ENCODE measurements at regions not wholly inside any gene's neighbourhood (a gene's known extent, or its start where the extent isn't known, plus 50 kb on each side); places are given as distances from the start of the nearest gene placed in this dataset.

GRCh38 chrX:40240844-40241243, 143.1 kb upstream of the BCOR start:
- intact Hi-C loops (cut with micrococcal nuclease; ENCODE audit: unreplicated experiment): no loop called here
- Mint-ChIP-seq H3K27ac (ENCODE audit: unreplicated experiment) (no peak overlapping the region), H3K36me3 (ENCODE audit: insufficient read depth, unreplicated experiment) (no peaks in the 10 kb centered on the region), H3K9me3 (ENCODE audit: low read depth, unreplicated experiment) (no peaks in the 10 kb centered on the region), H3K27me3 (ENCODE audit: unreplicated experiment) (peaks cover 9% of the 10 kb centered on the region), H3K4me3 (ENCODE audit: low read depth, unreplicated experiment) (no peak overlapping the region), H3K4me1 (ENCODE audit: low read depth, unreplicated experiment) (no peaks in the 10 kb centered on the region)
- BruUV-seq (replicated peaks): no TSS peak
- TF ChIP-seq CTCF (IDR thresholded peaks at IDR 0.05; ENCODE audit: unreplicated experiment): no peak
- CTCF ChIA-PET: no interaction called here
- no peak for DNase-seq

GRCh38 chrX:40237731-40238178, 140.0 kb upstream of the BCOR start:
- Mint-ChIP-seq H3K27me3 (ENCODE audit: unreplicated experiment) (no peaks in the 10 kb centered on the region), H3K27ac (ENCODE audit: unreplicated experiment) (no peak overlapping the region), H3K4me1 (ENCODE audit: low read depth, unreplicated experiment) (no peaks in the 10 kb centered on the region), H3K9me3 (ENCODE audit: low read depth, unreplicated experiment) (no peaks in the 10 kb centered on the region), H3K4me3 (ENCODE audit: low read depth, unreplicated experiment) (no peak overlapping the region), H3K36me3 (ENCODE audit: insufficient read depth, unreplicated experiment) (no peaks in the 10 kb centered on the region)
- CTCF ChIA-PET: no interaction called here
- TF ChIP-seq CTCF (IDR thresholded peaks at IDR 0.05; ENCODE audit: unreplicated experiment): no peak
- BruUV-seq (replicated peaks): no TSS peak
- intact Hi-C loops (cut with micrococcal nuclease; ENCODE audit: unreplicated experiment): no loop called here
- DNase-seq: no peak

DNA sequence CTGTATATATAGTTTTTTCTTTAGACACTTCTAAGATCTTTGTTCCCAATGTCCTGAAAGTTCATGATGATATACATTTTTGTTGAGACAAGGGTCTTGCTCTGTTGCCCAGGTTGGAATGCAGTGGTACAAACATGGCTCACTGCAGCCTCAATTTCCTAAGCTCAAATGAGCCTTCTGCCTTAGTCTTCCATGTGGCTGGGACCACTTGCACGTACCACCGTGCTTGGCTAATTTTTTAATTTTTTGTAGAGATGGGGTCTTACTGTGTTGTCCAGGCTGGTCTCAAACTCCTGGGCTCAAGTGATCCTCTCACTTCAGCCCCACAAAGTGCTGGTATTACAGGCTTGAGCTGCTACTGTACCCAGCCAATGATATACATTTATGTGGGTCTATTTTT, 132.9 kb upstream of the BCOR start:
- Mint-ChIP-seq H3K27me3 (ENCODE audit: unreplicated experiment) (no peaks in the 10 kb centered on the region), H3K4me3 (ENCODE audit: low read depth, unreplicated experiment) (no peak overlapping the region), H3K9me3 (ENCODE audit: low read depth, unreplicated experiment) (no peaks in the 10 kb centered on the region), H3K4me1 (ENCODE audit: low read depth, unreplicated experiment) (no peaks in the 10 kb centered on the region), H3K36me3 (ENCODE audit: insufficient read depth, unreplicated experiment) (no peaks in the 10 kb centered on the region), H3K27ac (ENCODE audit: unreplicated experiment) (no peak overlapping the region)
- no peak for DNase-seq
- CTCF ChIA-PET: interaction anchor here (0.6 kb wide), 1 partner anchor 67 kb away, joined by 3 read pairs; no protein-coding TSS in a partner anchor
- no peak for TF ChIP-seq CTCF (IDR thresholded peaks at IDR 0.05; ENCODE audit: unreplicated experiment)
- no TSS peak for BruUV-seq (replicated peaks)
- intact Hi-C loops (cut with micrococcal nuclease; ENCODE audit: unreplicated experiment): no loop called here

DNA sequence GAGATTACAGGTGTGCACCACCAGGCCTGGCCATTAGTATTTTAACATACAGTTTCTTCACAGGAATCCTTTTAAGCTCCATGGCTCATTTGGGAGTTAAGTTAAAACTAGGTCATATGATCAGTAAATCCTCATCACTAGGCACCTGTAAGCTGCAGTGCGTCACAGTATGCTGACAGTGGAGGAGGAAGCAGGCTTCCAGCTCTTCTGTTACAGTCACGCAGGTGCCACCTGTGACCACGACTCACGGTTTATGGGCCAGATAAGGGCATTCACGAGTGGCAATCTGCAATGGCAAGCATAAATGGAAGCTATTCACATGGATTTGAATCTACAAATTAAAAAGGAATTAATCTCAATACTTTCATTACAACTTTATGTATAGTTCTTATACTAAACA, 129.4 kb upstream of the BCOR start:
- Mint-ChIP-seq H3K9me3 (ENCODE audit: low read depth, unreplicated experiment) (peaks cover 4% of the 10 kb centered on the region), H3K27ac (ENCODE audit: unreplicated experiment) (no peak overlapping the region), H3K27me3 (ENCODE audit: unreplicated experiment) (no peaks in the 10 kb centered on the region), H3K4me3 (ENCODE audit: low read depth, unreplicated experiment) (no peak overlapping the region), H3K36me3 (ENCODE audit: insufficient read depth, unreplicated experiment) (no peaks in the 10 kb centered on the region), H3K4me1 (ENCODE audit: low read depth, unreplicated experiment) (no peaks in the 10 kb centered on the region)
- intact Hi-C loops (cut with micrococcal nuclease; ENCODE audit: unreplicated experiment): no loop called here
- TF ChIP-seq CTCF (IDR thresholded peaks at IDR 0.05; ENCODE audit: unreplicated experiment): no peak
- BruUV-seq (replicated peaks): no TSS peak
- CTCF ChIA-PET: interaction anchor here (0.7 kb wide), 1 partner anchor 524 kb away, joined by 3 read pairs; no protein-coding TSS in a partner anchor
- no peak for DNase-seq
